ENCODE measurements at regions not wholly inside any gene's neighbourhood (a gene's known extent, or its start where the extent isn't known, plus 50 kb on each side); places are given as distances from the start of the nearest gene placed in this dataset.
"Not testable (repeated sequence)": the region's sequence is repeated elsewhere in the genome, so short reads cannot be mapped to it uniquely, and the experiment has no call there.

- no peak for DNase-seq
These were observed 73.3 kb upstream of the ALCAM start for GRCh38 chr3:105293441-105293840.

DNA sequence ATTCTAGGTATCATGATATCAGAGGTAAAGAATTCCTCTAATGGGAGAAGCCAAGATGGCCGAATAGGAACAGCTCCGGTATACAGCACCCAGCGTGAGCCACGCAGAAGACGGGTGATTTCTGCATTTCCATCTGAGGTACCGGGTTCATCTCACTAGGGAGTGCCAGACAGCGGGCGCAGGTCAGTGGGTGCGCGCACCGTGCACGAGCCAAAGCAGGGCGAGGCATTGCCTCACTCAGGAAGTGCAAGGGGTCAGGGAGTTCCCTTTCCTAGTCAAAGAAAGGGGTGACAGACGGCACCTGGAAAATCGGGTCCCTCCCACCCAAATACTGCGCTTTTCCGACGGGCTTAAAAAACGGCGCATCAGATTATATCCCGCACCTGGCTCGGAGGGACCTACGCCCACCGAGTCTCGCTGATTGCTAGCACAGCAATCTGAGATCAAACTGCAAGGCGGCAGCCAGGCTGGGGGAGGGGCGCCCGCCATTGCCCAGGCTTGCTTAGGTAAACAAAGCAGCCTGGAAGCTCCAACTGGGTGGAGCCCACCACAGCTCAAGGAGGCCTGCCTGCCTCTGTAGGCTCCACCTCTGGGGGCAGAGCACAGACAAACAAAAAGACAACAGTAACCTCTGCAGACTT is 70.4 kb upstream of the ALCAM start:
- not testable (repeated sequence) for DNase-seq

DNA sequence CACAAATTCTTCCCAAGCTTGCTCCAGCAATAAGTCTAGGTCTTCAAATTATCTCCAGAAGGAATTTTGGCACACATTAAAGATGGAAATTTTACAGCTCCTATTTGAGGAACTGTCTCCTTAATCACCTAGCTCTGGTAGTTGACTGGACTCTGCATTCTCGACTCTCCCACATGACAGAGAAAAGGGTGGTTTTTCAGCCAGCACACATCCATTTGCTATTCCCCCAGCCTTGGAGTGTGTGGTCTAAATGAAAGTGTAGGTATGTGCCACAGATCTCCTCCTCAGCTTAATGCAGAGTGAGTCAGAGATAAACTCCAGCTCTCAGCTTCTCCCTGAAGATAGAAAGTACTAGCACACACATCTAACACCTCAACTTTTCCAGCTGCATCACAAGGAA is 62.2 kb upstream of the ALCAM start:
- no peak for DNase-seq

- DNase-seq = no peak
These were observed 51.6 kb upstream of the ALCAM start for GRCh38 chr3:105315144-105315543.

- DNase-seq = no peak
These were observed 50.9 kb upstream of the ALCAM start for GRCh38 chr3:105315815-105316214.

- DNase-seq = no peak
These were observed 50.4 kb upstream of the ALCAM start for GRCh38 chr3:105316331-105316730.
